ENCODE measurements at regions not wholly inside any gene's neighbourhood (a gene's known extent, or its start where the extent isn't known, plus 50 kb on each side); places are given as distances from the start of the nearest gene placed in this dataset.
A peak's percentile ranks its signal among the peaks of the same experiment; 100 is the strongest.
"Not testable (repeated sequence)": the region's sequence is repeated elsewhere in the genome, so short reads cannot be mapped to it uniquely, and the experiment has no call there.

GRCh38 chr7:101679653-101680173, 50.6 kb upstream of the MYL10 start:
- DNase-seq (ENCODE audit: extremely low read depth, low read depth, low spot score): not testable (repeated sequence)

- no peak for DNase-seq (ENCODE audit: extremely low read depth, low read depth, low spot score)
Observed at GRCh38 chr7:101680406-101681145, 51.5 kb upstream of the MYL10 start.

GRCh38 chr7:101681170-101682007, 52.3 kb upstream of the MYL10 start:
- DNase-seq (ENCODE audit: extremely low read depth, low read depth, low spot score): peak; percentile 5

GRCh38 chr7:101684983-101685330, 55.9 kb upstream of the MYL10 start:
- no peak for DNase-seq (ENCODE audit: extremely low read depth, low read depth, low spot score)

- DNase-seq (ENCODE audit: extremely low read depth, low read depth, low spot score): no peak
Observed at GRCh38 chr7:101686030-101686429, 56.9 kb upstream of the MYL10 start.

GRCh38 chr7:101687081-101687480, 58.0 kb upstream of the MYL10 start:
- no peak for DNase-seq (ENCODE audit: extremely low read depth, low read depth, low spot score)

- no peak for DNase-seq (ENCODE audit: extremely low read depth, low read depth, low spot score)
Observed at GRCh38 chr7:101687791-101688182, 58.7 kb upstream of the MYL10 start.

GRCh38 chr7:101688183-101688831, 59.2 kb upstream of the MYL10 start:
- DNase-seq (ENCODE audit: extremely low read depth, low read depth, low spot score): peak; percentile 4

- DNase-seq (ENCODE audit: extremely low read depth, low read depth, low spot score): no peak
Observed at GRCh38 chr7:101688995-101689907, 60.2 kb upstream of the MYL10 start.

GRCh38 chr7:101690061-101690460, 61.0 kb upstream of the MYL10 start:
- no peak for DNase-seq (ENCODE audit: extremely low read depth, low read depth, low spot score)

- no peak for DNase-seq (ENCODE audit: extremely low read depth, low read depth, low spot score)
Observed at GRCh38 chr7:101691822-101692384, 62.8 kb upstream of the MYL10 start.

GRCh38 chr7:101693498-101694091, 64.5 kb upstream of the MYL10 start:
- no peak for DNase-seq (ENCODE audit: extremely low read depth, low read depth, low spot score)

GRCh38 chr7:101698964-101699363, 69.9 kb upstream of the MYL10 start:
- DNase-seq (ENCODE audit: extremely low read depth, low read depth, low spot score): no peak

GRCh38 chr7:101699399-101699798, 70.3 kb upstream of the MYL10 start:
- no peak for DNase-seq (ENCODE audit: extremely low read depth, low read depth, low spot score)

GRCh38 chr7:101699881-101700823, 71.1 kb upstream of the MYL10 start:
- no peak for DNase-seq (ENCODE audit: extremely low read depth, low read depth, low spot score)

GRCh38 chr7:101701153-101701794, 72.2 kb upstream of the MYL10 start:
- no peak for DNase-seq (ENCODE audit: extremely low read depth, low read depth, low spot score)

- DNase-seq (ENCODE audit: extremely low read depth, low read depth, low spot score): no peak
Observed at GRCh38 chr7:101702362-101702850, 73.3 kb upstream of the MYL10 start.

GRCh38 chr7:101705331-101705730, 76.2 kb upstream of the MYL10 start:
- DNase-seq (ENCODE audit: extremely low read depth, low read depth, low spot score): no peak

Data from glomerular endothelial cell (primary cell).